Mesothelial cell of epicardium (in vitro differentiated cells): ENCODE measurements at regions not wholly inside any gene's neighbourhood (a gene's known extent, or its start where the extent isn't known, plus 50 kb on each side); places are given as distances from the start of the nearest gene placed in this dataset.
A peak's percentile ranks its signal among the peaks of the same experiment; 100 is the strongest.

Experiments
- DNase-seq, 2 experiments: peaks; one replicate each; pipeline ENCODE4 v3.0.0; 2021; ENCODE audit warnings: low spot score in 2 of 2; ENCODE audit not compliant: unreplicated experiment in 2 of 2
- H3K27ac Mint-ChIP-seq: 2 replicates; pipeline ENCODE4 v1.8.0; 2021; ENCODE audit warnings: mixed read lengths
- H3K27me3 Mint-ChIP-seq: 2 replicates; pipeline ENCODE4 v1.8.0; 2021; ENCODE audit warnings: low read depth, mixed read lengths
- H3K36me3 Mint-ChIP-seq: 2 replicates; pipeline ENCODE4 v1.8.0; 2021; ENCODE audit warnings: mixed read lengths
- H3K4me1 Mint-ChIP-seq: 2 replicates; pipeline ENCODE4 v1.8.0; 2021; ENCODE audit warnings: mixed read lengths
- H3K4me3 Mint-ChIP-seq: 2 replicates; pipeline ENCODE4 v1.8.0; 2021; ENCODE audit warnings: mild to moderate bottlenecking, moderate library complexity, mixed read lengths
- H3K9me3 Mint-ChIP-seq: 2 replicates; pipeline ENCODE4 v1.8.0; 2021; ENCODE audit warnings: mixed read lengths
- CTCF ChIP-seq: fragments of 200-600 bp; sonication (generic); IDR thresholded peaks from one replicate; pipeline ENCODE4 v1.5.0; 2021; ENCODE audit warnings: antibody characterized with exemption; ENCODE audit not compliant: unreplicated experiment

GRCh38 chr1:29516063-29516820, 279.9 kb downstream of the PTPRU start:
- no peak for TF ChIP-seq CTCF
- peaks cover 10% of the 10 kb centered on the region for H3K9me3 Mint-ChIP-seq
- H3K4me1 Mint-ChIP-seq, result no peaks in the 10 kb centered on the region
- no peaks in the 10 kb centered on the region for H3K36me3 Mint-ChIP-seq
- H3K4me3 Mint-ChIP-seq, result no peak overlapping the region
- peaks cover 70% of the 10 kb centered on the region for H3K27me3 Mint-ChIP-seq
- H3K27ac Mint-ChIP-seq, result no peak overlapping the region
- peak in 1 of 2 experiments; percentile 30 for DNase-seq

- H3K36me3 Mint-ChIP-seq, result no peaks in the 10 kb centered on the region
- peaks cover 75% of the 10 kb centered on the region for H3K27me3 Mint-ChIP-seq
- H3K27ac Mint-ChIP-seq, result no peak overlapping the region
- TF ChIP-seq CTCF, result no peak
- H3K9me3 Mint-ChIP-seq, result peaks cover 10% of the 10 kb centered on the region
- DNase-seq, result no peak
- H3K4me3 Mint-ChIP-seq, result no peak overlapping the region
- no peaks in the 10 kb centered on the region for H3K4me1 Mint-ChIP-seq
These were observed 279.0 kb downstream of the PTPRU start for GRCh38 chr1:29515170-29515955.

- Mint-ChIP-seq H3K4me3 (no peak overlapping the region), H3K9me3 (peaks cover 10% of the 10 kb centered on the region), H3K36me3 (no peaks in the 10 kb centered on the region), H3K27ac (no peak overlapping the region), H3K4me1 (no peaks in the 10 kb centered on the region), H3K27me3 (peaks cover 75% of the 10 kb centered on the region)
- TF ChIP-seq CTCF, result no peak
- no peak for DNase-seq
These were observed 278.2 kb downstream of the PTPRU start for GRCh38 chr1:29514361-29515169.

- H3K27ac Mint-ChIP-seq, result no peak overlapping the region
- H3K4me3 Mint-ChIP-seq, result no peak overlapping the region
- no peaks in the 10 kb centered on the region for H3K4me1 Mint-ChIP-seq
- H3K9me3 Mint-ChIP-seq, result peaks cover 10% of the 10 kb centered on the region
- peak in 1 of 2 experiments; percentile 36 for DNase-seq
- H3K36me3 Mint-ChIP-seq, result no peaks in the 10 kb centered on the region
- TF ChIP-seq CTCF, result no peak
- peaks cover 76% of the 10 kb centered on the region for H3K27me3 Mint-ChIP-seq
These were observed 277.0 kb downstream of the PTPRU start for GRCh38 chr1:29513357-29513756.

GRCh38 chr1:29511436-29511835, 275.1 kb downstream of the PTPRU start:
- H3K9me3 Mint-ChIP-seq, result peaks cover 10% of the 10 kb centered on the region
- no peaks in the 10 kb centered on the region for H3K4me1 Mint-ChIP-seq
- no peaks in the 10 kb centered on the region for H3K36me3 Mint-ChIP-seq
- H3K27ac Mint-ChIP-seq, result no peak overlapping the region
- no peak for TF ChIP-seq CTCF
- H3K4me3 Mint-ChIP-seq, result no peak overlapping the region
- DNase-seq, result peak in 1 of 2 experiments; percentile 9
- peaks cover 77% of the 10 kb centered on the region for H3K27me3 Mint-ChIP-seq
